Skeletal muscle satellite cell (primary cell): ENCODE measurements at regions not wholly inside any gene's neighbourhood (a gene's known extent, or its start where the extent isn't known, plus 50 kb on each side); places are given as distances from the start of the nearest gene placed in this dataset.
"Not testable (repeated sequence)": the region's sequence is repeated elsewhere in the genome, so short reads cannot be mapped to it uniquely, and the experiment has no call there.

Experiments used
- H3K27me3 ChIP-seq: 2 replicates; pipeline ENCODE4 v1.7.0; 2013; ENCODE audit warnings: low read length; ENCODE audit not compliant: control insufficient read depth, insufficient read depth
- H3K36me3 ChIP-seq: 2 replicates; pipeline ENCODE4 v1.7.0; 2013; ENCODE audit warnings: mild to moderate bottlenecking, control low read depth, low read length; ENCODE audit not compliant: insufficient read depth
- H3K4me1 ChIP-seq: 2 replicates; pipeline ENCODE4 v1.7.0; 2013; ENCODE audit warnings: low read length; ENCODE audit not compliant: control insufficient read depth, insufficient read depth
- H3K4me2 ChIP-seq: 2 replicates; pipeline ENCODE4 v1.7.0; 2013; ENCODE audit warnings: mild to moderate bottlenecking, low read length
- H3K4me3 ChIP-seq: 2 replicates; pipeline ENCODE4 v1.7.0; 2013; ENCODE audit warnings: low read length
- H3K9ac ChIP-seq: 2 replicates; pipeline ENCODE4 v1.7.0; 2013; ENCODE audit warnings: mild to moderate bottlenecking, low read depth, low read length, moderate library complexity
- H3K9me3 ChIP-seq: replicated peaks from 2 replicates; pipeline ENCODE4 v1.7.0; 2013; ENCODE audit warnings: mild to moderate bottlenecking, control low read depth, low read length

GRCh38 chr12:46990211-46990610 is 89.2 kb upstream of the PCED1B start:
- no peaks in the 10 kb centered on the region for H3K4me1 ChIP-seq

GRCh38 chr12:46992051-46992450 is 87.4 kb upstream of the PCED1B start:
- H3K4me3 ChIP-seq, H3K27me3 ChIP-seq, H3K4me1 ChIP-seq, H3K9ac ChIP-seq, H3K9me3 ChIP-seq, H3K36me3 ChIP-seq, H3K4me2 ChIP-seq: not testable (repeated sequence)

More at GRCh38 chr12:46990211-46990610, 89.2 kb upstream of the PCED1B start:
- no peaks in the 10 kb centered on the region for H3K9me3 ChIP-seq
- no peaks in the 10 kb centered on the region for H3K27me3 ChIP-seq
- no peaks in the 10 kb centered on the region for H3K36me3 ChIP-seq
- no peak overlapping the region for H3K4me2 ChIP-seq
- H3K4me3 ChIP-seq = no peak overlapping the region
- no peak overlapping the region for H3K9ac ChIP-seq

DNA sequence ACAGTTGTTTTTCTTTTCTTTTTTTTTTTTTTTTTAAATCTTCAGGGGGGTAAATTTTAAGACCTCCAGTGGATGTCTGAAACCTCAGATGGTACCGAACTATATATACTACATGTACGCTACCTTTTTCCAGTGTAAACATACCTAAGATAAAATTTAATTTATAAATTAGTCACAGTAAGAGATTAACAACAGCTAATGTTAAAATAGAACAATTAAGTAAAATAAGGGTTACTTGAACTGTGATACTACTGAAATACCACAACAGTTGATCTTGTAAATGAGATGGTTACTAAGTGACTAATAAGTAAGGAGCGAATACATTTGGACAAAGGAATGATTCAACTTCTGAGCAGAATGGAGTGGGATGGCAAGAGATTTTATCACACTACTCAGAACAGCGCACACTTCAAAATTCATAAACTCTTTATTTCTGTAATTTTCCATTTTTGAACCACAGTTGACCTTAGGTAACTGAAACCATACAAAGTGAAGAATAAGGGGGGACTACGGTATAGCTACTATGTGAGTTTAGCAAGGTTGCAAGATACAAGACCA is 80.5 kb upstream of the PCED1B start:
- no peaks in the 10 kb centered on the region for H3K27me3 ChIP-seq
- H3K4me3 ChIP-seq = no peak overlapping the region
- no peaks in the 10 kb centered on the region for H3K36me3 ChIP-seq
- no peaks in the 10 kb centered on the region for H3K9me3 ChIP-seq
- H3K9ac ChIP-seq = peak overlapping the region; percentile 57
- H3K4me2 ChIP-seq = peak overlapping the region; percentile 66
- peaks cover 17% of the 10 kb centered on the region for H3K4me1 ChIP-seq

GRCh38 chr12:47004634-47005033 is 74.8 kb upstream of the PCED1B start:
- Histone ChIP-seq H3K4me1 (no peaks in the 10 kb centered on the region), H3K4me2 (no peak overlapping the region), H3K4me3 (no peak overlapping the region), H3K36me3 (no peaks in the 10 kb centered on the region), H3K9me3 (no peaks in the 10 kb centered on the region), H3K27me3 (no peaks in the 10 kb centered on the region), H3K9ac (no peak overlapping the region)

GRCh38 chr12:47007048-47007447 is 72.4 kb upstream of the PCED1B start:
- H3K36me3 ChIP-seq = no peaks in the 10 kb centered on the region
- no peaks in the 10 kb centered on the region for H3K4me1 ChIP-seq
- no peak overlapping the region for H3K4me3 ChIP-seq
- no peak overlapping the region for H3K4me2 ChIP-seq
- no peaks in the 10 kb centered on the region for H3K27me3 ChIP-seq
- H3K9ac ChIP-seq = no peak overlapping the region
- no peaks in the 10 kb centered on the region for H3K9me3 ChIP-seq

GRCh38 chr12:47012552-47012951 is 66.9 kb upstream of the PCED1B start:
- no peaks in the 10 kb centered on the region for H3K36me3 ChIP-seq
- no peaks in the 10 kb centered on the region for H3K27me3 ChIP-seq
- H3K9me3 ChIP-seq = no peaks in the 10 kb centered on the region
- no peak overlapping the region for H3K4me2 ChIP-seq
- peaks cover 21% of the 10 kb centered on the region for H3K4me1 ChIP-seq
- H3K4me3 ChIP-seq = no peak overlapping the region
- no peak overlapping the region for H3K9ac ChIP-seq

GRCh38 chr12:47014474-47014873 is 64.9 kb upstream of the PCED1B start:
- no peaks in the 10 kb centered on the region for H3K27me3 ChIP-seq
- H3K4me3 ChIP-seq = no peak overlapping the region
- peaks cover 33% of the 10 kb centered on the region for H3K4me1 ChIP-seq
- H3K9me3 ChIP-seq = no peaks in the 10 kb centered on the region
- peak overlapping the region; percentile 24 for H3K9ac ChIP-seq
- H3K4me2 ChIP-seq = peak overlapping the region; percentile 31
- no peaks in the 10 kb centered on the region for H3K36me3 ChIP-seq

DNA sequence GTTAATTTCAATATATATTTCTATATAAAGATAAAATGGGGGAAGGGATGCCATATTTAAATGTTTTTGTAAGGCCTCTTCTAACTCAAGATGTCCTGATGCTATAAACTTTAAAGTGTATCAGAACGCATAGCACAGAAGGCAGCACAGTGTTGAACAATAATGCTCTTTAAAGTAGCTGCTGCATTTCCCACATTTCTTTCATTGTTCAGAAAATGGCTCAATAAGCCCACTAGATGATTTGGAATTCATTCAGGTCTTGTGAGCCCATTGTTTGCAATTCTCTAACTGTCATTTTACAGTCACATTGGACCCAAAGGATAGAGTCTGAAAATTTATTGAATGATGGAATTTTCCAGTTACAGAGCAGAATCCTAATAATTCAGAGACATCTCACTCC is 64.0 kb upstream of the PCED1B start:
- Histone ChIP-seq H3K4me2 (no peak overlapping the region), H3K4me1 (peaks cover 38% of the 10 kb centered on the region), H3K9me3 (no peaks in the 10 kb centered on the region), H3K27me3 (no peaks in the 10 kb centered on the region), H3K4me3 (no peak overlapping the region), H3K36me3 (no peaks in the 10 kb centered on the region), H3K9ac (no peak overlapping the region)

GRCh38 chr12:47017041-47017713 is 62.2 kb upstream of the PCED1B start:
- H3K9ac ChIP-seq = peak overlapping the region; percentile 54
- peak overlapping the region; percentile 28 for H3K4me2 ChIP-seq
- H3K4me1 ChIP-seq = peaks cover 54% of the 10 kb centered on the region
- no peaks in the 10 kb centered on the region for H3K9me3 ChIP-seq
- no peak overlapping the region for H3K4me3 ChIP-seq
- H3K36me3 ChIP-seq = no peaks in the 10 kb centered on the region
- no peaks in the 10 kb centered on the region for H3K27me3 ChIP-seq

GRCh38 chr12:47017901-47018475 is 61.4 kb upstream of the PCED1B start:
- Histone ChIP-seq H3K4me3 (no peak overlapping the region), H3K4me1 (peaks cover 60% of the 10 kb centered on the region), H3K9ac (peak overlapping the region; percentile 54), H3K4me2 (peak overlapping the region; percentile 28), H3K36me3 (no peaks in the 10 kb centered on the region), H3K9me3 (no peaks in the 10 kb centered on the region), H3K27me3 (no peaks in the 10 kb centered on the region)

- Histone ChIP-seq H3K9me3 (no peaks in the 10 kb centered on the region), H3K9ac (peak overlapping the region; percentile 67), H3K4me1 (peaks cover 57% of the 10 kb centered on the region), H3K4me2 (peak overlapping the region; percentile 44), H3K36me3 (no peaks in the 10 kb centered on the region), H3K4me3 (peak overlapping the region; percentile 40), H3K27me3 (no peaks in the 10 kb centered on the region)
These were observed 59.1 kb upstream of the PCED1B start for GRCh38 chr12:47020211-47020821.
